GM18951 (cell line): ENCODE measurements at regions not wholly inside any gene's neighbourhood (a gene's known extent, or its start where the extent isn't known, plus 50 kb on each side); places are given as distances from the start of the nearest gene placed in this dataset.
"Not testable (repeated sequence)": the region's sequence is repeated elsewhere in the genome, so short reads cannot be mapped to it uniquely, and the experiment has no call there.

Experiments
- POLR2A ChIP-seq: IDR thresholded peaks from 4 replicates; pipeline ENCODE4 v1.6.1; 2011; ENCODE audit warnings: mild to moderate bottlenecking; ENCODE audit not compliant: insufficient read length, insufficient read depth; ENCODE audit errors: extremely low read depth
- in situ Hi-C: fragments of 300-500 bp; cut with MboI; formaldehyde crosslinking; loops from one replicate; pipeline ENCODE4 v1.12.0; 2022; ENCODE audit warnings: low sequenced_read_pairs, mixed read lengths, inconsistent platforms; ENCODE audit not compliant: unreplicated experiment

- no peak for TF ChIP-seq POLR2A
- in situ Hi-C loops: loop anchor here (25.0 kb wide), 1 partner anchor 548 kb away; no protein-coding TSS in a partner anchor
These were observed 69.2 kb downstream of the LYZL2 start for GRCh38 chr10:30560326-30560725.

- in situ Hi-C loops: loop anchor here (25.0 kb wide), 1 partner anchor 547 kb away; no protein-coding TSS in a partner anchor
- no peak for TF ChIP-seq POLR2A
These were observed 70.4 kb downstream of the LYZL2 start for GRCh38 chr10:30559180-30559579.

GRCh38 chr10:30558411-30558810, 71.1 kb downstream of the LYZL2 start:
- in situ Hi-C loops: loop anchor here (25.0 kb wide), 1 partner anchor 546 kb away; no protein-coding TSS in a partner anchor
- TF ChIP-seq POLR2A: no peak

GRCh38 chr10:30557884-30558283, 71.7 kb downstream of the LYZL2 start:
- TF ChIP-seq POLR2A: no peak
- in situ Hi-C loops: loop anchor here (25.0 kb wide), 1 partner anchor 546 kb away; no protein-coding TSS in a partner anchor

GRCh38 chr10:30556189-30556588, 73.4 kb downstream of the LYZL2 start:
- in situ Hi-C loops: loop anchor here (25.0 kb wide), 1 partner anchor 544 kb away; no protein-coding TSS in a partner anchor
- no peak for TF ChIP-seq POLR2A

GRCh38 chr10:30555465-30555864, 74.1 kb downstream of the LYZL2 start:
- in situ Hi-C loops: loop anchor here (25.0 kb wide), 1 partner anchor 543 kb away; no protein-coding TSS in a partner anchor
- TF ChIP-seq POLR2A: no peak

GRCh38 chr10:30554440-30554825, 75.1 kb downstream of the LYZL2 start:
- no peak for TF ChIP-seq POLR2A

GRCh38 chr10:30553626-30554439, 75.7 kb downstream of the LYZL2 start:
- in situ Hi-C loops: loop anchor here (25.0 kb wide), 1 partner anchor 542 kb away; no protein-coding TSS in a partner anchor
- no peak for TF ChIP-seq POLR2A

More at GRCh38 chr10:30554440-30554825, 75.1 kb downstream of the LYZL2 start:
- in situ Hi-C loops: loop anchor here (25.0 kb wide), 1 partner anchor 542 kb away; no protein-coding TSS in a partner anchor

- no peak for TF ChIP-seq POLR2A
These were observed 76.4 kb downstream of the LYZL2 start for GRCh38 chr10:30553018-30553625.

GRCh38 chr10:30550967-30551815, 78.4 kb downstream of the LYZL2 start:
- in situ Hi-C loops: loop anchor here (25.0 kb wide), 1 partner anchor 539 kb away; no protein-coding TSS in a partner anchor
- TF ChIP-seq POLR2A: no peak

More at GRCh38 chr10:30553018-30553625, 76.4 kb downstream of the LYZL2 start:
- in situ Hi-C loops: loop anchor here (25.0 kb wide), 1 partner anchor 541 kb away; no protein-coding TSS in a partner anchor

- in situ Hi-C loops: not testable (repeated sequence)
These were observed 80.3 kb downstream of the LYZL2 start for GRCh38 chr10:30549134-30549687.

- in situ Hi-C loops: no loop called here
- TF ChIP-seq POLR2A: no peak
These were observed 83.0 kb downstream of the LYZL2 start for GRCh38 chr10:30546511-30546910.

- no peak for TF ChIP-seq POLR2A
- in situ Hi-C loops: no loop called here
These were observed 86.7 kb downstream of the LYZL2 start for GRCh38 chr10:30542895-30543288.
